Mesenchymal stem cell (in vitro differentiated cells and primary cell): ENCODE measurements at regions not wholly inside any gene's neighbourhood (a gene's known extent, or its start where the extent isn't known, plus 50 kb on each side); places are given as distances from the start of the nearest gene placed in this dataset.

ENCODE experiments used
- DNase-seq: peaks from one replicate; pipeline ENCODE4 v3.0.0-alpha.2; 2013
- H2AFZ ChIP-seq: one replicate; pipeline ENCODE4 v1.6.1; 2013; ENCODE audit warnings: low read depth, mild to moderate bottlenecking, control low read depth, inconsistent platforms, low read length, moderate library complexity
- H2AK5ac ChIP-seq: 2 replicates; pipeline ENCODE4 v1.6.1; 2013; ENCODE audit warnings: low read length, moderate library complexity, mild to moderate bottlenecking, inconsistent platforms; ENCODE audit not compliant: severe bottlenecking
- H2BK120ac ChIP-seq: one replicate; pipeline ENCODE4 v1.6.1; 2013; ENCODE audit warnings: low read depth, mild to moderate bottlenecking, inconsistent platforms, low read length, moderate library complexity
- H2BK12ac ChIP-seq, 2 experiments: one replicate each; pipeline ENCODE4 v1.6.1; 2013; ENCODE audit warnings: inconsistent platforms in 2 of 2, low read length in 2 of 2, mild to moderate bottlenecking in 2 of 2, moderate library complexity in 2 of 2, control low read depth in 1 of 2
- H2BK15ac ChIP-seq: one replicate; pipeline ENCODE4 v1.6.1; 2013; ENCODE audit warnings: mild to moderate bottlenecking, low read depth, inconsistent platforms; ENCODE audit not compliant: poor library complexity, severe bottlenecking
- H2BK5ac ChIP-seq: 2 replicates; pipeline ENCODE4 v1.6.1; 2013; ENCODE audit warnings: low read depth, mild to moderate bottlenecking, low read length, control low read depth, inconsistent platforms; ENCODE audit not compliant: poor library complexity, severe bottlenecking
- H3K14ac ChIP-seq, 2 experiments: one replicate each; pipeline ENCODE4 v1.6.1; 2013; ENCODE audit warnings: inconsistent platforms in 2 of 2, low read length in 2 of 2, control low read depth in 1 of 2, mild to moderate bottlenecking in 1 of 2, moderate library complexity in 1 of 2
- H3K18ac ChIP-seq, 2 experiments: one replicate each; pipeline ENCODE4 v1.6.1; 2013; ENCODE audit warnings: inconsistent platforms in 2 of 2, low read length in 2 of 2, control low read depth in 1 of 2, low read depth in 1 of 2, mild to moderate bottlenecking in 1 of 2
- H3K23ac ChIP-seq, 2 experiments: one replicate each; pipeline ENCODE4 v1.6.1; 2013; ENCODE audit warnings: inconsistent platforms in 2 of 2, low read length in 2 of 2, mild to moderate bottlenecking in 2 of 2, moderate library complexity in 2 of 2, control low read depth in 1 of 2
- H3K27ac ChIP-seq: 2 replicates; pipeline ENCODE4 v1.5.1; 2013; ENCODE audit warnings: mild to moderate bottlenecking, moderate library complexity, low read length, control low read depth, inconsistent platforms; ENCODE audit not compliant: poor library complexity, severe bottlenecking
- H3K27me3 ChIP-seq, 2 experiments: 2 replicates each; pipeline versions ENCODE4 v1.6.1 to v1.7.0; 2013; ENCODE audit warnings: low read length in 2 of 2, mild to moderate bottlenecking in 2 of 2, moderate library complexity in 2 of 2, control low read depth in 1 of 2, inconsistent platforms in 1 of 2; ENCODE audit not compliant: control insufficient read depth in 1 of 2, insufficient read depth in 1 of 2
- H3K36me3 ChIP-seq, 2 experiments: 2 replicates each; pipeline versions ENCODE4 v1.6.1 to v1.7.0; 2013; ENCODE audit warnings: low read length in 2 of 2, control low read depth in 1 of 2, inconsistent platforms in 1 of 2, low read depth in 1 of 2, mild to moderate bottlenecking in 1 of 2; ENCODE audit not compliant: insufficient read depth in 2 of 2, control insufficient read depth in 1 of 2
- H3K4ac ChIP-seq, 2 experiments: one replicate each; pipeline ENCODE4 v1.6.1; 2013; ENCODE audit warnings: inconsistent platforms in 2 of 2, low read length in 2 of 2, mild to moderate bottlenecking in 2 of 2, moderate library complexity in 2 of 2, control low read depth in 1 of 2, low read depth in 1 of 2
- H3K4me1 ChIP-seq: 2 replicates; pipeline ENCODE4 v1.6.1; 2013; ENCODE audit warnings: low read depth, low read length, control low read depth; ENCODE audit not compliant: control insufficient read depth, insufficient read depth
- H3K4me2 ChIP-seq: 2 replicates; pipeline ENCODE4 v1.6.1; 2013; ENCODE audit warnings: low read length, mild to moderate bottlenecking, inconsistent platforms; ENCODE audit not compliant: poor library complexity, severe bottlenecking
- H3K4me3 ChIP-seq, 2 experiments: 2 replicates each; pipeline versions ENCODE4 v1.5.1 to v1.7.0; 2013; ENCODE audit warnings: low read length in 2 of 2, mild to moderate bottlenecking in 2 of 2, control low read depth in 1 of 2, low read depth in 1 of 2; ENCODE audit not compliant: insufficient read depth in 1 of 2
- H3K79me1 ChIP-seq: replicated peaks from 2 replicates; pipeline ENCODE4 v1.6.1; 2013; ENCODE audit warnings: mild to moderate bottlenecking, control low read depth, low read length, inconsistent platforms; ENCODE audit not compliant: poor library complexity, severe bottlenecking
- H3K9ac ChIP-seq: 2 replicates; pipeline ENCODE4 v1.7.0; 2013; ENCODE audit warnings: mild to moderate bottlenecking, low read length, moderate library complexity
- H3K9me3 ChIP-seq: 2 replicates; pipeline ENCODE4 v1.7.0; 2013; ENCODE audit warnings: mild to moderate bottlenecking, low read length; ENCODE audit not compliant: control insufficient read depth
- H4K8ac ChIP-seq: one replicate; pipeline ENCODE4 v1.6.1; 2013; ENCODE audit warnings: inconsistent platforms, mild to moderate bottlenecking, low read length, moderate library complexity
- H4K91ac ChIP-seq: one replicate; pipeline ENCODE4 v1.6.1; 2013; ENCODE audit warnings: mild to moderate bottlenecking, low read length, inconsistent platforms
- WGBS: methylation state at CpG from one replicate; pipeline ENCODE4 v1.1.7; 2013; ENCODE audit warnings: mixed read lengths; 5-methylcytosine and 5-hydroxymethylcytosine counted together

DNA sequence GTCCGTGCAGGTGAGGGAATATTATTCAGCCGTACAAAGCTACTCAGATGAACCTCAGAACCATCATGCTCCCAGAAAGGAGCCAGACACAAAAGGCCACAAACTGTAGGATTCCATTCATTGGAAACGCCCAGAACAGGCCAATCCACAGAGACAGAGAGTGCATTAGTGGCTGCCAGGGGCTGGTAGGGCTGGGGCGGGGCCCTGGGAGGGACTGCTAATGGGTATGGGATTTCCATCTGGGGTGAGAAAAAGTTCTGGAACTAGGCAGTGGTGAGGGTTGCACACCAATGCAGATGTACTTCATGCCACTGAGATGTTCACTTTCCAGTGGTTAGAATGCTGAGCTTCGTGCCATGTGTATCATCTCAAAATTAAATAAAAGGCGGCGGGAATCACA is 101.1 kb downstream of the RFLNA start:
- Histone ChIP-seq H3K9me3 (no peaks in the 10 kb centered on the region), H3K4me2 (no peak overlapping the region), H2BK5ac (no peak overlapping the region), H3K36me3 (peaks cover 52 to 91% of the 10 kb centered on the region in 2 experiments), H3K18ac (no peak overlapping the region), H2BK15ac (no peak overlapping the region), H3K79me1 (peaks cover 40% of the 10 kb centered on the region), H3K4ac (no peak overlapping the region), H3K27me3 (no peaks in the 10 kb centered on the region), H3K23ac (no peak overlapping the region), H2BK120ac (peak overlapping the region; percentile 46), H3K4me1 (peaks cover 59% of the 10 kb centered on the region), H2AK5ac (no peak overlapping the region), H4K91ac (no peak overlapping the region), H3K14ac (no peak overlapping the region), H2AFZ (no peak overlapping the region), H3K27ac (no peak overlapping the region), H2BK12ac (peak overlapping the region in 1 of 2 experiments; percentile 45), H3K9ac (no peak overlapping the region), H3K4me3 (no peak overlapping the region), H4K8ac (no peak overlapping the region)
- no peak for DNase-seq
- WGBS, result 92% methylated on average over 7 of the region's 7 CpGs

DNA sequence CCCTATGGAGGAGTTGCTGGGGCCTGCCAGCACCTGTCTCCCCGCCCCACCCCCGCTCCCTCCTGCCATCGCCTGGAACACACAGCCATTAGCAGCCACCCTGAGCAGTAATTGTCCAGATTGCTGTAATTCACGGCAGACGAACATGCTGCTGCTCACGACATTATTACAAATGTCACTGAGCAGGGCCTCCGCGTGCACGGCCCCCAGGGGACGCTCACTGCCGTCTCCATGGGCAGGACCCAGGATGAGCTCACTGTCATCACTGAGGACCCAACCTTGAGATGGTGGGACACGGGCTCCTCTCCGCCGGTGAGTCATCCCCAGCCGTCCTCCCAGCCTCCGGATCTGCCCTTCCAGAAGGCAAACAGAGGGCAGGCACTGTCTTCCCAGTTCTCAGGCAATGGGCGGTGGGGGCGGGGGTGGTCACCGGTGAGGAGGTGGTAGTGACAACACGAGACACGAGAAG is 100.4 kb downstream of the RFLNA start:
- no peak overlapping the region for H2AFZ ChIP-seq
- H4K8ac ChIP-seq, result peak overlapping the region; percentile 14
- H3K18ac ChIP-seq, result peak overlapping the region; percentile 46 to 54
- H4K91ac ChIP-seq, result peak overlapping the region; percentile 57
- no peak overlapping the region for H3K14ac ChIP-seq
- DNase-seq, result peak; percentile 80
- no peak overlapping the region for H2BK15ac ChIP-seq
- H3K4me3 ChIP-seq, result no peak overlapping the region
- no peak overlapping the region for H3K4ac ChIP-seq
- H3K79me1 ChIP-seq, result peaks cover 34% of the 10 kb centered on the region
- peaks cover 65% of the 10 kb centered on the region for H3K4me1 ChIP-seq
- H2BK5ac ChIP-seq, result no peak overlapping the region
- H3K9me3 ChIP-seq, result no peaks in the 10 kb centered on the region
- 45% methylated on average over 21 of the region's 21 CpGs for WGBS
- H3K9ac ChIP-seq, result no peak overlapping the region
- no peak overlapping the region for H3K4me2 ChIP-seq
- H2AK5ac ChIP-seq, result no peak overlapping the region
- H3K27me3 ChIP-seq, result no peaks in the 10 kb centered on the region
- peaks cover 46 to 89% of the 10 kb centered on the region in 2 experiments for H3K36me3 ChIP-seq
- H3K23ac ChIP-seq, result no peak overlapping the region
- no peak overlapping the region for H2BK120ac ChIP-seq
- no peak overlapping the region for H3K27ac ChIP-seq
- H2BK12ac ChIP-seq, result peak overlapping the region in 1 of 2 experiments; percentile 29

DNA sequence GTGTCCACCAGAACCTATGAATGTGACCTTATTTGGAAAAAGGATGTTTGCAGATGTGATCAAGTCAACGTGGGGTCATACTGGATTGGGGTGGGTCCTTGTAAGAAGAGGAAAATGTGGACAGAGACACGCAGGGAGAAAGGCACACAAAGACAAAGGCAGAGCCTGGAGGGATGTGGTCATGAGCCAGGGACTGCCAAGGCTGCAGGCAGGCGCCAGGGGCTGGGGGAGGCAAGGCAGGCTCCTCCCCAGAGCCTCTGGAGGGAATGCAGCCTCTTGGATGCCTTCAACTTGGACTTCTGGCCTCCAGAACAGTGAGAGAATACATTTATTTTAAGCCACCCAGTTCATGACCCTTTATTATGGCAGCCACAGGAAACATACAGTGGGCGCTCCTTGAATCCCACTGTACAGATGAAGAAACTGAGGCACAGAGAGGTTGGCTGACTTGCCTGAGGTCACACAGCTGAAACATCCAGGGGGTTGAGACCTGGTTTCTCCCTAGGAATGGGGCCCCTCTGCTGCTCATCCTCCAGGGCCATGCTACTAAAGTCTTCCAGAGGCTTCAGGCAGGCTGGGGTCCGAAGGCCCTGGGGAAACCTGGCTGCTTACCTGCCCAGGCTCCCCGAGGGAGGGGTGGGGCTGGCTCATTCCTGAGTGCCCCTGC is 99.7 kb downstream of the RFLNA start:
- peaks cover 39 to 86% of the 10 kb centered on the region in 2 experiments for H3K36me3 ChIP-seq
- H3K4ac ChIP-seq, result peak overlapping the region in 1 of 2 experiments; percentile 62
- H3K9ac ChIP-seq, result peak overlapping the region; percentile 33
- H3K79me1 ChIP-seq, result peaks cover 28% of the 10 kb centered on the region
- H3K4me2 ChIP-seq, result no peak overlapping the region
- H2AFZ ChIP-seq, result no peak overlapping the region
- no peak overlapping the region for H3K4me3 ChIP-seq
- peak overlapping the region; percentile 23 for H4K91ac ChIP-seq
- peaks cover 72% of the 10 kb centered on the region for H3K4me1 ChIP-seq
- H2AK5ac ChIP-seq, result peak overlapping the region; percentile 54
- H3K9me3 ChIP-seq, result no peaks in the 10 kb centered on the region
- H2BK12ac ChIP-seq, result peak overlapping the region in 1 of 2 experiments; percentile 12
- no peak overlapping the region for H3K27ac ChIP-seq
- H3K18ac ChIP-seq, result peak overlapping the region; percentile 30 to 63
- no peak overlapping the region for H2BK15ac ChIP-seq
- no peak overlapping the region for H3K23ac ChIP-seq
- no peak overlapping the region for H2BK5ac ChIP-seq
- 96% methylated on average over 6 of the region's 6 CpGs for WGBS
- no peaks in the 10 kb centered on the region for H3K27me3 ChIP-seq
- H2BK120ac ChIP-seq, result no peak overlapping the region
- no peak for DNase-seq
- H3K14ac ChIP-seq, result no peak overlapping the region
- peak overlapping the region; percentile 12 for H4K8ac ChIP-seq

DNA sequence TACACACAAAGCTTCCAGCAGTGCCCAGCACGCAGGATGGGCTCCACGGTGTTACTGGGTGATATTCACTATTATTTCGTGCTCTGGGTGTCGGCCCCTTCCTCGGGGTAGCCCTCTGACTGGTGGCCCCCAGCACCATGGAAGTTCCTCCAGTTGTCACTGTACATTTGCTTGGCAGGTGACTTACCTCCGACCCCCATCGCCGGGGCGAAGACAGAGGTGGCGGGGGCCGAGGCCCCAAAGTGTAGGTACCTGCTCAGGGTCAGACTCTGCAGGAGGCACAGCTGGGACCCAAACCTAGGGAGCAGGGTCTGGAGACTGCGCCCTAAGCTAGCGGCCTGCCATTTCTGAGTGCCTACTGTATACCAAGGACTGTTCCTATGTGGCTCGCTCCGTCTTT is 98.9 kb downstream of the RFLNA start:
- Histone ChIP-seq H2BK5ac (no peak overlapping the region), H2BK120ac (no peak overlapping the region), H2AK5ac (peak overlapping the region; percentile 54), H3K27me3 (no peaks in the 10 kb centered on the region), H3K27ac (peak overlapping the region; percentile 86), H3K14ac (no peak overlapping the region), H3K23ac (peak overlapping the region in 1 of 2 experiments; percentile 73), H2BK15ac (no peak overlapping the region), H3K4me2 (no peak overlapping the region), H4K91ac (peak overlapping the region; percentile 18), H3K79me1 (peaks cover 22% of the 10 kb centered on the region), H2AFZ (no peak overlapping the region), H3K4me3 (no peak overlapping the region), H3K4me1 (peaks cover 76% of the 10 kb centered on the region), H3K9me3 (no peaks in the 10 kb centered on the region), H2BK12ac (peak overlapping the region in 1 of 2 experiments; percentile 7), H3K36me3 (peaks cover 34 to 82% of the 10 kb centered on the region in 2 experiments), H3K9ac (no peak overlapping the region), H3K4ac (peak overlapping the region in 1 of 2 experiments; percentile 60), H4K8ac (peak overlapping the region; percentile 65), H3K18ac (peak overlapping the region; percentile 30 to 46)
- WGBS, result 98% methylated on average over 15 of the region's 15 CpGs
- DNase-seq, result no peak
